NCI-H446 treated with DMSO at 0.1 percent for 48 hours (cell line): ENCODE measurements at regions not wholly inside any gene's neighbourhood (a gene's known extent, or its start where the extent isn't known, plus 50 kb on each side); places are given as distances from the start of the nearest gene placed in this dataset.

Source experiments
- DNase-seq: peaks from one replicate; lab custom pipeline; 2025; lab: John Stamatoyannopoulos, UW

- no peak for DNase-seq
Measured at GRCh38 chr5:20537911-20538703, 550.1 kb upstream of the CDH18 start.

GRCh38 chr5:20536813-20537212 is 548.8 kb upstream of the CDH18 start:
- no peak for DNase-seq

DNA sequence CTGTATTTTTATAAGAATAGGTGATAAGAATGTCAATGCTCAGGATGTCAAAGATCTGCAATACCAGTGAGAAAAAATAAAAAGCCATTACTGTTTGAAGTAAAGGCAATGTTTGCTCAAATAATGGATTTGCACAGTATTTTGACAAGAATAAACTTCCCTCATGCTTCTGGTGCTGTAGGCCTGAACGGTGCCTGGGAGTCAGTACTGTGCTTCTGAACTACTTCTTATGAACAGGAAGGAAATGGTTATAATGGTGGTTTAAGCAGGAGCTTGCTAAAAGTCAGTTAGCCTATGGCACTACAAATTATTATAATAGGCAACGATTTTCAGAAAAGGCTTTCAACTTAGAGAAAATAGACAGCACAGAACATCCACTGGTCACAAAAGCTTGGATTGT is 548.3 kb upstream of the CDH18 start:
- DNase-seq: no peak

DNA sequence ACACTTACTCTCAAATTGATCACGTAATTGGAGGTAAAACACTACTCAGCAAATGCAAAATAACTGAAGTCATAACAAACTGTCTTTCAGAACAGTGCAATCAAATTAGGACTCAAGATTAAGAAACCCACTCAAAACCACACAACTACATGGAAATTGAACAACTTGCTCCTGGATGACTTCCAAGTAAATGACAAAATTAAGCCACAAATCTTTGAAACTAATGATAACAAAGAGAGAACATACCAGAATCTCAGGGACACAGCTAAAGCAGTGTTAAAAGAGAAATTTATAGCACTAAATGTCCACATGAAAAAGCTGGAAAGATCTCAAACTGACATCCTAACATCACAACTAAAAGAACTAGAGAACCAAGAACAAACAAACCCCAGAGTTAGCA is 540.5 kb upstream of the CDH18 start:
- DNase-seq: no peak

DNA sequence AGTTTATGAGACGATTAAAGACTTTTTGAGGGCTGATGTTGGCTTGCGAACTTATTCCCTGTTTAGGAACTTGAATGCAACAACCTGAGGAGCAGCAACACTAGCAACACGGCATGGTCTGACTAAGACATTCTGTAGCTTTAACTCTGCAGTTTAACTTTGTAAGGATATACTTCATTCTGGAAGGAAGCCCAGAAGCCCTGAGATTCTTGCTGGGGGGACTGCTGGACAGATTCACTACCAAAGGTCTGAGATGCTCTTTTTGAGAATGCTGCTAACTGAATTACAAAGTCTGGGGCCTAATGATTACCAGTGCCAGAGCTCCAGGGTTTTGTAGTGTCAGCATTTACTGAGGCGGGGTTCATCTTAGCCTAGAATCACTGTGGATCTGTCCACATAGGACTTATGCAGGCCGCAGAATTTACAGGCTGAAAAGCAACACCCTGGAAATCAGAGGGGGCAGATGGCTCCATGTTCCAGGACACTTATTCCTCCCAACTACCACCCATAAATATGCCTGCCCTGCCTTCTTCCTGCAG is 537.1 kb upstream of the CDH18 start:
- DNase-seq: no peak

GRCh38 chr5:20522905-20523482 is 535.0 kb upstream of the CDH18 start:
- peak; percentile 65 for DNase-seq

GRCh38 chr5:20515606-20516005 is 527.6 kb upstream of the CDH18 start:
- DNase-seq: peak; percentile 70

DNA sequence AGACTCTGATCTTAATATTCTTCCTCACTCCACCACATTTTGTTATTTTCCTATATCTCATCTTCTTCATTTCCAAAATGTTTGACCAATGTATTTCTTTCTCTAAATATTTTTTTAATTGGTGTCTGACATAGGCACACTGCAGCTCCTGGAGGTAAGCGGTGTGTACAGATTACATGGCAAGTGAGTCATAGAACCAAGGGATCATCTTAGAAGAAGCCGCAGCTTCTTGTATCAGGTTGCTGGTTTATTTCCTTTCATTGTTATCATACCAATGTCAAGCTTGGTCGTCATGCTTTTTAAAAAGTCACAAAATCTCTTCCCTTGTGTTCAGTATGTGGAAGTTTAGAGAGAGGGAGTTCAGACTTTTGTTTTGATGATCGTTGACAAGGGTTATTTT is 526.1 kb upstream of the CDH18 start:
- DNase-seq: no peak

- DNase-seq: no peak
Measured at GRCh38 chr5:20500546-20500945, 512.5 kb upstream of the CDH18 start.

- DNase-seq: no peak
Measured at GRCh38 chr5:20498926-20499325, 510.9 kb upstream of the CDH18 start.

GRCh38 chr5:20498102-20498501 is 510.1 kb upstream of the CDH18 start:
- no peak for DNase-seq

- no peak for DNase-seq
Measured at GRCh38 chr5:20497356-20497755, 509.4 kb upstream of the CDH18 start.

- DNase-seq: no peak
Measured at GRCh38 chr5:20494706-20495105, 506.7 kb upstream of the CDH18 start.

GRCh38 chr5:20486826-20487225 is 498.8 kb upstream of the CDH18 start:
- no peak for DNase-seq

DNA sequence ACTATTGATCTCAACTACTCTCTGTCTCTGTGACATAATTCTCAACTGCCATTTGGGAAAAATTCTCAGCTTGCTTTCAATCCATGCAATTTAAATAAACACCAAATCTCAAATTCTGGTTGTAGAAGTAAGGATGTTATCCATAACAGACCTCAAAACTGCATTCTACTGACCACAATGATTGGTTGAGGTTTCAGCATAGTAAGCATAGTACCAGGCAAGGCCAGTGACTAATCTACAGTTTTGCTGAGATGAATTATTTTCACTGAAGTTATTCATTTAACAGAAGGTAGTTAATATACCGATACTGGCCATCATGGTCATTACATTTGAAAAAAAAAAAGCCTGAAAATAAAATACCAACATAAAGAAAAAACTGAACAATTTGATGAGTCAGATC is 488.0 kb upstream of the CDH18 start:
- DNase-seq: no peak

DNA sequence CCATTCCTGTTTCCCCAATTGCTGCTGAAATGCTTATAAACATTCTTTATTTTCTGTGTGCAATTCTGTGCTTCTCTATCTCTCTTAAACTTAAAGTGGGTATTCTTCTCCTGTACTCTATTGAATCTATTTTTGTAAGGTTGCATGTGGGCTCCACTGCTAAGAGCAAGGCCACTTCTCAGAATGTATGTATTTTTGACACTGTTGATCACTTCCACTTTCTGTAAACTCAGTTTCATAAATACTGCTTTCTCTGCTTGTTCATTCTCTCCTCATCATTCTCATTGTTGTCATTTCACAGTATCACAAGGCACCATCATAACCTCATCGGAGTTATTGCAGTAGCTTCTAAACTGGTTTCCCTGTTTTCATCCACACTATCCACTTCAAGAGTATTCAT is 483.0 kb upstream of the CDH18 start:
- DNase-seq: no peak

DNA sequence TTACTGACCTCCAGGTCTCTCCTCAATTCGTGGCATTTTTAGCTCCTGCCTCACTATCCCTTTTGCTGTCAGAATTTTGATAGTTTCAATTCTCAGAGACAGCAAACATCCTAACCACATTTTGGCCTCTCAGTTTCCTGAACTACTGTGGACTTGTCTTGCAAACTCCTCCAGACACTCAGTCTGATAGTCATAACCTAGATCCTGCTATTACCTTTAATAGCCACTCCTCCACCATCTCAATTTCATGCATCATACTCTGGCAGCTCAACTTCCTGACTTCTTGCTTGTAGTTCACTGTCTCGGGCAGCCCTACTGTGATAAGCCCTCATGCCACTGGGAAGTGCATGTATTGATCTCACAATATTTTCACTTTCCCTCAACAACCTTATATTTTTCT is 481.8 kb upstream of the CDH18 start:
- DNase-seq: no peak

- no peak for DNase-seq
Measured at GRCh38 chr5:20469390-20469789, 481.4 kb upstream of the CDH18 start.

- no peak for DNase-seq
Measured at GRCh38 chr5:20466512-20466911, 478.5 kb upstream of the CDH18 start.

DNA sequence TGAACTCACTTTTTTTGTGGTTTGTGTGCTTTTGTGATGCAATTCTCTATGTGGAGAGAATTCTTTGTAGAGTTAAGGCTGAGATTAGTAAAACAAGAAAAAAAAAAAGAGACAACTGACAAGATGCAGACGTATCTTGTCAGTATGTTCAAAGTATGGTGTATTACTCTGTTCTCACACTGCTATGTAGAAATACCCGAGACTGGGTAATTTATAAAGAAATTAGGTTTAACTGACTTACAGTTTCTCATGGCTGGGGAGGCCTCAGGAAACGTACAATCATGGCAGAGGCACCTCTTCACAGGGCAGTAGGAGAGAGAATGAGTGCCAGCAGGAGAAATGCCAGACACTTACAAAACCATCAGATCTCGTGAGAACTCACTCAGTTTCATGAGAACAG is 475.2 kb upstream of the CDH18 start:
- no peak for DNase-seq

DNA sequence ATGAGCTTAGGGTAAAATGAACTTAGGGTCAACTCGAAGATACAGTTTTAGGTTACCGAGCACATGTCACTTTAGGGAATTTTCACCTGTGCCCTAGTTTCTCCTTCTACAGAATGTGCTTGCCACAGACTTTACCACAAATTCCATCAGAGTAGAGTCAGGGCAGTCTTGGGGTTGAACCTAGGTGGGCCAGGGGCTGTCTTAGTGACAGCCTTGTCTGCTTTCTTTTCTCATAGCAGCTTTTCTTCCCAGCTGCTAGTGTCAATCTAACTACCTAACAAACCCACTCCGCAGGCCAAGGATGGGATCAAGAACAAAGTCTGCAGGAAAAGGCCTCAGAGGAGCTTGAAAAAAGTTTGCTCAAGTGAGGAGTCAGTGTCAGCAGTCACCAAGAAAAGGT is 458.1 kb upstream of the CDH18 start:
- DNase-seq: no peak

DNA sequence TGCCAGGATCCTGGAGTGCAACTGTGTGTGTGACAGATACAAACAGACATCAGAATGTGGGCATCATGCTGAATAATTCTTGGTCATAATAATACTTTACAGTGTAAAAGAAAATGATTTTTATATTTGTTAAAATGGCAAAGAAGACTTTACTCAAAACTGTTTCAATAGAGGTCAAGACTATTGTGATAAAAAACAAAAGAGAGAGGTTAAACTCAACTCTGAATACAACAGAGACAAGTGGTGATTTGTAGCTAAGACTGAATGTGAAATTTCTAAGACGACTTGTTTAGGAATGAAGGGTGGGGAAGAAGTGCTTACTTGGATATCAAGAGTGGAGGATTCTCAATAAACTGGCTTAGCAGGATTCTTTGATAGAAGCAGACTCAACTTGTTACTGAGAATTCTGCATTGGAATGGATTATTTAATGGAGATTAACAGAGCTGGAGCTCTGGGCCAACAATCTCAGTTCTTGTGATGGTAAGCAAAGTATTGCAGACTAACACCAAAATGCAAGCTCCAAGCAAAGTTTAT is 457.4 kb upstream of the CDH18 start:
- DNase-seq: no peak

GRCh38 chr5:20434786-20435185 is 446.8 kb upstream of the CDH18 start:
- no peak for DNase-seq
